GM18505 (cell line): ENCODE measurements at regions not wholly inside any gene's neighbourhood (a gene's known extent, or its start where the extent isn't known, plus 50 kb on each side); places are given as distances from the start of the nearest gene placed in this dataset.
"Not testable (repeated sequence)": the region's sequence is repeated elsewhere in the genome, so short reads cannot be mapped to it uniquely, and the experiment has no call there.

ENCODE experiments used
- ATAC-seq: cut with Tn5 transposase; IDR thresholded peaks from one replicate; pipeline ENCODE4 v1.9.1; 2021; ENCODE audit not compliant: unreplicated experiment
- POLR2A ChIP-seq: IDR thresholded peaks from 4 replicates; pipeline ENCODE4 v1.6.1; 2011; ENCODE audit warnings: borderline replicate concordance; ENCODE audit not compliant: insufficient read depth, insufficient read length; ENCODE audit errors: extremely low read depth

DNA sequence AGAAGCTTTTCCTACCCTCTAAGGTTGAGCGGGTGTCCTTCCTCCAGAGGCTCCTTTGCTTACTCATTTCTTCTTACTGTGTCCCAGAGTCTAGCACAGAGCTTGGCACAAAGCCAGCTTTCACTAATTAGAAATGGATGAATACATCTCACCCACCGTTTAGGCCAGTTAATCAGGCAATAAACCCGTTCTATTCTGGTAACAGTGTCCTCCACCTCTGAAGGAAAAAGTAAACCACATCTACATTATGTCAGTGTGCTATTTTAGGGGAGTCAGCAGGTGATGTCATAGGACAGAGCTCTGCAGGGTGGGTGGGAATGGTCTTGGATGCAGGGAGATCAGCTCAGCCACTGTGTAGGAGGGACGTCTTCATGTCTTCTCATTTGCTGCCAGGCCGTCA is 109.2 kb downstream of the OSTF1 start:
- no peak for TF ChIP-seq POLR2A
- ATAC-seq, result no peak

DNA sequence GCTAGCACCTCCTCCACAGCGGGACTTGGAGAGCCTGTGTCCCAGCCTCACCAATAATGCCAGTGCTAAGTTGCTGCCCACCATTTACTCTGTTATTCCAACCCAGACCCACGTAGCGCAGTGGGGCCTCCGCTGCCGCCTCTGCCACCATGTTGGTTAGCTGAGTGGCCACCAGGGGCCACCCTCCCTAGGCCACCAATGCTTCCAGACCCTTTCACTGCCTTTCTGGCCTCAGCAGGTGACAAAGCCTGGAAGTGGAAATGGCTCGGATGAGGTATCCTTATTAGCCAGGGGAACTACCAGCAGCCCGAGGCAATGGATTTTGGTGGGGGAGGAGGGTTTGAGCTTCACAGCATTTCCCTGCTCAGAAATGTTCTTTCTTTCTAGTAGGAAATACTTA is 110.1 kb downstream of the OSTF1 start:
- TF ChIP-seq POLR2A, result no peak
- no peak for ATAC-seq

DNA sequence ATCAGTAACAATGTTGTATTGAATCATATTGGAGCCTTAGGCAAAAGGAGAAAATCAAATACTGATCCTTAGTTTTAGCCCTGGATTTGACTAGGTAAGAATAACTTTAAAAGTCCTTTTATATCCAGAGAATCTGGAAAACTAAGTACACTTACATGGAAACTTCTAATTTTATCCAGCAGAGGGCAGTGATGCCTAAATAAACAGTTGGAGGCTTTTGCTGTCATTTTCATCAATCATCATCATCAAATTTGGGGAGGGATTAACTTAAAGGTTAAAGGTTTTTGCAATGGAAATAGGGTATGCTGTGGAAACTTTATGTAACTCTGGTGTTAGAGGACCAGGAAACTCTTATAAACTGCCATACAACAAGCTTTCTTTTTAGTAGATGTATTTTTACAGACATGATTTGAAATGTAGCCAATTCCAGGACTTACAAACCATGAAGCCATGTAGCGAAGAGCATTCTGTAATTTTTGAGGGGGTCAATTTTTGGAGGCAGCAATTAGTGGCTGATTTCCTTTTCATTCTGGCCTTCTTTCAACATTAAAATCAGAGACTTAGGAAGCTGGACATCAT is 112.7 kb downstream of the OSTF1 start:
- no peak for TF ChIP-seq POLR2A
- no peak for ATAC-seq

DNA sequence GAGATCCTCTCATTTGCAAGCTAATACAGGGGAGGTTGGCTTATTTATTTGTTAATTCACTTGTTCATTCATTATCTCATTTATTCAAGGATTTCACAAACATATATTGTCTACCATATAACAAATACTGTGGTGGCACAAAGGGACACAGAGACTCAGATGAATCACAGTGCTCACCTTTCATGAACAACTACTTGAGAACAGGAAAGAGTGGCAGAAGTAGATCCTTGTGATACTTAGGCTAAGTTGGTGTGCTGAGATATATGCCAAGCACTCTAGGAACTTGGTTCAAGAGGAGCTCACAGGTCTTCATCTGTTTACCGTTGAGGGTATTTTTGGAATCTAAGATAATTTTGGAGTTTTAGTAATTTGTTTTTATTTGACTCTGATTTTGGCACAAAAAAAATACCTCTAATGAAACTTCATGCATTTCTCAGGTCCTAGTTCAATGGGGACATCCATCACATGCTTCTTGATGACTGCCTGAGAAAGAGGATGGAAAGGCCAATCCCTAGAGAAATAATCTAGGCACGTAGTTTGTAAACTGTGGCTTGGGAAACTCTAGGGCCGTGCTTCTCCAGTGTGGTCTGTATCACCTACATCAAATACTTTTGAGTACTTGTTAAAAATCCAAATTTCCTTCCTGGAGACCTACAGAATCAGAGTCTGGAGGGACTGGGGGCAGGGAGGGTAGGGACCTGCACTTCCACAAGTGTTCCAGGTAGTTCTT is 113.3 kb downstream of the OSTF1 start:
- no peak for ATAC-seq
- TF ChIP-seq POLR2A, result no peak

DNA sequence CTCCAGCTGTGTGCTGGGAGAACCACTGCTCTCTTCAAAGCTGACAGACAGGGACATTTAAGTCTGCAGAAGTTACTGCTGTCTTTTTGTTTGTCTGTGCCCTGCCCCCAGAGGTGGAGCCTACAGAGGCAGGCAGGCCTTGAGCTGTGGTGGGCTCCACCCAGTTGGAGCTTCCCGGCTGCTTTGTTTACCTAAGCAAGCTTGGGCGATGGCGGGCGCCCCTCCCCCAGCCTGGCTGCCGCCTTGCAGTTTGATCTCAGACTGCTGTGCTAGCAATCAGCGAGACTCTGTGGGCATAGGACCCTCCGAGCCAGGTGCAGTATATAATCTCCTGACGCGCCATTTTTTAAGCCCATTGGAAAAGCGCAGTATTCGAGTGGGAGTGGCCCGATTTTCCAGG is 119.7 kb downstream of the OSTF1 start:
- ATAC-seq, result not testable (repeated sequence)

DNA sequence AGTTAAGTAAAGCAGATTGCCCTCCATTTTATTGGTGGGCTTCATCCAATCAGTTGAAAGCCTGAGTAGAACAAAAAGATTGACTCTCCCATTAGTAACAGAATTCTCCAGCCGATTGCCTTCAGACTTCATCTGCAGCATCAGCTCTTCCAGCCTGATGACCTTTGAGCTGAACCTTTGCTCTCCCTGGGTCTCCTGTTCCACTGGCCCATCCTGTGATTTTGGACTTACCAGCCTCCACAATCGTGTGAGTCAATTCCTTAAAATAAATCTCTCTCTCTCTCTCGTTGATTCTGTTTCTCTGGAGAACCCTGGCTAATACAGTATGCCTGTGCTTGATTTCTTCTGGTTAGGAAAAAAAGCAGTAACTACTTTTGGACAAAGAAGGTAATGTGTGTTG is 121.9 kb downstream of the OSTF1 start:
- ATAC-seq, result no peak
- TF ChIP-seq POLR2A, result no peak

DNA sequence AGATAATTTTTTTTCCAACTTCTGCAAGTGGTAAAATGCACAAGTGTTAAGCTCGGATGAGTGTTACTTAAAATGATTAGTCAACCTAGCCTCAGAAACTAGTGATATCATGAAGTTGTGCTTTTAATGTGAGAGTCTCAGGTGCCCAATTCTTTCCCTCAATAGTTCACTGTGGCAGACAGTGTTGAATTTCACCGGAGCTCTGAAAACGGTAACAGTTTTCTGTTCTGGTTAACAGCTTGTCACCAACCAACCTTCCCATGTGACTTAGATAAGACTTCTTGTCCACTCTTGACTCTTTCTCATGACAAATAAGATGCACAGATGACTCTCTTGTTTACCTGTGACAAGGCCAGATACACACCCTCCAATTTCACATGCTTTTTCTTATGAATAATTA is 125.5 kb downstream of the OSTF1 start:
- no peak for TF ChIP-seq POLR2A
- ATAC-seq, result no peak

DNA sequence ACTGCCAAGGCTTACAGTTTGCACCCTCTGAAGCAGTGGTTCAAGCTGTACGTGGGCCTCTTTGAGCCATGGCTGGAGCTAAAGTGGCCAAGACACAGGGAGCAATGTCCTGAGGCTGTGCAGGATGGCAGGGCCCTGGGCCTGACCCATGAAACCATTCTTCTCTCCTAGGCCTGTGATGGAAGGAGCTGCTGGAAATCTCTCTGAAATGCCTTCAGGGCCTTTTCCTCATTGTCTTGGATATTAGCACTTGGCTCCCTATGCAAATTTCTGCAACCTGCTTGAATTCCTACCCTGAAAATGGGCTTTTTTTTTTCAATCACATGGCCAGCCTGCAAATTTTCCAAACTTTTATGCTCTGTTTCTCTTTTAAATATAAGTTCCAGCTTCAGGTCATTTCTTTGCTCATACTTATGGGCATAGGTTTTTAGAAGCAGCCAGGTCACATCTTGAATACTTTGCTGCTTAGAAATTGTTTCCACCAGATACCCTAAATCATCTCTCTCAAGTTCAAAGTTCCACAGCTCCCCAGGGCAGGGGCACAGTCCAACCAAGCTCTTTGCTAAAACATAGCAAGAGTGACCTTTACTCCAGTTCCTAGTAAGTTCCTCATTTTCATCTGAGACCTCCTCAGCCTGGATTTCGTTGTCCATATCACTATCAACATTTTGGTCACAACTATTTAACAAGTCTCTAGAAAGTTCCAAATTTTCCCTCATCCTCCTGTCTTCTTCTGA is 138.3 kb downstream of the OSTF1 start:
- ATAC-seq, result no peak
- no peak for TF ChIP-seq POLR2A

DNA sequence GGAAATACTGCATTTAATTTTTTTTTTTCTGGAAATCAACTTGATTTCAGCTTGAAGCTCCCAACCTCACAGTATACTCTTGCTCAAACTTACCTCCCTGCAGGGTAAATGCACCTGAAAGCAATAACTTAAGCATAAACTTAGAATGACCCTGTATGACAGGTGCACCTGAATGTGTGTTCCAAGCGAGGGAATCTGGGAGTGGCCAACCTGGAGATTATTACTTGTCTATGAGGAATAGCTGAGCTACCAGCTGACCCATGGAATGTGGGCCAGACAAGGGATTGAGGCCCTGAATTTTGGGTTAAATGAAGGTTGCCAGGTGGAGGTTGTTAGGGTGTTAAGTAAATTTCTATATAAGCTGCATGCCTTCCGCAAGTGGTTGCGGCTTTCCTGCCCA is 140.6 kb downstream of the OSTF1 start:
- no peak for TF ChIP-seq POLR2A
- no peak for ATAC-seq

DNA sequence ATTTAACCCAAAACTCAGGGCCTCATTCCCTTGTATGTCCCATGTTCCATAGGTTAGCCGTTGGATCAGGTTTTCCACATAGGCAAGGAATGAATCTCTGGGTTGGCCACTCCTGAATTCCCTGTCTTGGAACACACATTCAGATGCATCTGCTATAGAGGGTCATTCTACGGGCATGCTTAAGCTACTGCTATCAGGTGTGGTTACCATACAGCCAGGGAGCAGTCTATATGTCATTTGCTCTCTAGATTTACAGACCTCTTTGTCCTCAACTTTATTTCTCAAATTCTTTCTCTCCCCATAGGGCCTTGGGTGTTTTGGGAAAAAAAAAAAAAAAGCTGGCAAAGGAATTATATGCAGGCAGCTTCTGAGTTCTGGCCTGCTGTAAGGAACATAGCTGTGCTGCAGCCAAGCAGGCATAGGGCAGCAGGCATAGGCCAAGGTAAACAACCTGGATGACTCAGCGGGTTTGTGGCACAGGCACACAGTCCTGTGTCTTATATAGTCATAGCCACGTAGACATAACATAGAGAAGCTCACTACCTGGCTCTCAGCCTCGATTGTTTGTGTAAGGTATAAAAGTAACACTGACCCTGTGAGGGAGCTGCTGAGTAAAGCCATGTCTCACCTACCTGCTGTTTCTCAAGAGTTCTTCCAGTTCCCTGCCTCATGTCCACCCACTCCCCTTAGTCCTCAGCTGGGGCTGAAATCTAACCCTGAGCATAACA is 141.5 kb downstream of the OSTF1 start:
- no peak for ATAC-seq
- no peak for TF ChIP-seq POLR2A

DNA sequence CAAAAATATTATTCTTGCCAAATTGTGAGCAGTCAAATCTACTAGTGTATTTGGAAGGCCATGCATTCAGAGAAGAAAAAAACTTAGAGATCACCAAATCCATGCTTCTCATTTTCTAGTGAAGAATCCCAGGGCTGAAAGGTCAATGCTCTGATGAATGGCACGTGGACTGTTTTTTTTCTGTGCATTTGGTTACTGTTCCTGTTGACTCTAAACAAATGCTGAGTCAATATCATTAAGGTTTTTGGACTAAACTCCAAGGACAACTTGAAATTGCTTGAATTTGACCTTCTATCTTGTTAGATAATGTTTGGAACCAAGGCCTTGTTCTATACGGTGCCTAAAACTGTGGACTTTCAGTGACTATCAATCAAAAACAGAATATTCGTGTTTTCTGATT is 142.2 kb downstream of the OSTF1 start:
- ATAC-seq, result no peak
- TF ChIP-seq POLR2A, result no peak

DNA sequence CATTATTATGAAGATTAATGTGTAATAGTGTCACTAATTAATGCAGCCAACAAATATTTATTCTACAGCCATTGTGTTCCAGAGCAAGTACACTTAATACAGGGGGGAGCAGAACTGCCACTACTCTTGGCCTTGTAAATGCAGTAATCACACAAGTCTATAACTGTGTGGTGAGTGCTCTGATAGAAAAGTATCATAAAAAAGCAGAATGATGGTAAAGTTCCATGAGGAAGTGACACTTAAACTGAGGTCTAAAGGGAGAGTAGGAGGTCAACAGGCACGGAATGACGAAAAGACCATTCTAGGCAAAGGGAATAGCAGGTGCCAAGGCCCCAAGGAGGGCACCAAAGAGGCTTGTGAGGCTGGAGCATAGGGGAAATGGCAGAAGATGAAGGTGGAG is 142.9 kb downstream of the OSTF1 start:
- ATAC-seq, result no peak
- TF ChIP-seq POLR2A, result no peak

DNA sequence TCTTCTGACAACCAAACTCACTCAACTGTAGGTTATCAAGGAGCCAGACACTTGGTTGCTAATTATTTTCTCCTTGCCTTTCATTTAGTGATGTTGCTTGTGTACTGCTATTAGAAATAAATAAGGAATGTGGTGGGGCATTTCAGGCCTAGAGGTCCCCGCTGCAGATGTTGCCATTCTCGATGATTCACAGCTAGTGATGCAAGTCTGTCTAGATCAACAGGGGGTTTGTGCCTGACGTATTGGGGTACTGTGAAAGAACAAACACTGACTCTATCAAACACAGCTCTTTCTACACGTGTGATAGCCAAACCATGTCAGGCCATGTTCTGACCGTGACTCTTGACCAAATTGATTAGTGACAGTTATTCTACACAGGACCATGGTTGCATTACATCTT is 144.7 kb downstream of the OSTF1 start:
- ATAC-seq, result no peak
- no peak for TF ChIP-seq POLR2A
